GM21381 (cell line): ENCODE measurements at regions not wholly inside any gene's neighbourhood (a gene's known extent, or its start where the extent isn't known, plus 50 kb on each side); places are given as distances from the start of the nearest gene placed in this dataset.

Experiments
- ATAC-seq: cut with Tn5 transposase; IDR thresholded peaks from one replicate; pipeline ENCODE4 v1.9.1; 2021; ENCODE audit warnings: mild to moderate bottlenecking, moderate library complexity; ENCODE audit not compliant: unreplicated experiment

DNA sequence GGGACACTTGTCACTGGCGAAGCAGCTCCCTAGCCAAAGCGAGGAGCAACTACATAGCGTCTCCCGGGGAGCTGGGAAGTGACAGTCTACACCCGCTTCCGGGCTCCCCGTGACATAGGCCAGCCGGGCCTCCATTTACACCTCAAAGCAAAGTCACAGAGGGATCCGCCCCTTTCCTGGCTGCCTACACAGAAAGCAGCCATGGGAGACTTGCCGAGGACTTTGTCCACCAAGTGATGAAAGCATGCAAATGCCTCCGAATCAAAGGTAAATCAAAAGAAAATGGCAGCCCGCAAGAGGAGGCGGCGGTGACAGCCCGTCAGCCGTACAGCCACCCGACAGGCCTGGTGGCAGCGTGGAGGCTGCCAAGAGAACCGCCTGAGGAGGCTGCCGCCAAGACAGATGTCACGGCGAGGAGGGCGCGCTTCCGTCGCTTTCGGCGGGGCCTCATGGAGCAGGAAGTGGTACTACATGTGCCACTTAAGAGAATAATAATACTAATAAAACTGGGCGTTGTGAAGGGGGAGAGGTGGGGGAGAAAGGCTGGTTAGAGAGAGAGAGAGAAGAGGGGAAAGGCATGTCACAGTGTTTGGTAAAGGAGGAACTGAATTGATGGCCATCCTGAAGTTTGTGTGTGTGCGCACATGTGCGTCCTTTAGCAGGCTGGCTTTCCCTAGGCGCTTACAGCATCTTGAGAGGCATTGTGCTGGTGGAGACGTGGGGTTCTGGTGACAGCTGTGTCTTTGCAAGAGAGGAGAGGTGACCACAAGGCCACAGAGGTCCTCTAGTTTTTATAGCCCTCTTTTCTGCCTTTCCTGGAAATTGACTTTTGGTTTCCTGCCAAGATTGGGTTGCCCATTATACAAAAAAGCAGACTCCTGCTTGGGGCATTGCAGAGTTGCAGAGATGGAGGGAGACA, 661.7 kb downstream of the VRK1 start:
- ATAC-seq, result no peak

DNA sequence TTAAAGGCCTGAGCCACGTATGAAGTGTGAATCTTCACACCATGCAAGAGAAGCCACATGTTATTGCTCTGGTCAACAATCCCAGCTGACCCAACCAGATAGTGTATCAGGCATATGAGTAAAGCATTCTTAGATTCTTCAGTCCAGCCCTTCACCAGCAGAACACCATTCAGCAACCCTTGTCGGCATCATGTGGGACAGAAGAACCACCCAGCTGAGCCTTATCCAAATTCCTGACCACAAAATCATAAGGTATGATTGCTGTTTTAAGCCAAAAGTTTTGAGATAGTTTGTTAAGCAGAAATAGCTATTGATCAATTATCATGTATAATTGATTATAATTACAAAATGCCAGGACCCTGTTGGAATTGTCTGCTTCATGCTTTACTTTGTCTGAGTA, 664.9 kb downstream of the VRK1 start:
- ATAC-seq, result no peak

DNA sequence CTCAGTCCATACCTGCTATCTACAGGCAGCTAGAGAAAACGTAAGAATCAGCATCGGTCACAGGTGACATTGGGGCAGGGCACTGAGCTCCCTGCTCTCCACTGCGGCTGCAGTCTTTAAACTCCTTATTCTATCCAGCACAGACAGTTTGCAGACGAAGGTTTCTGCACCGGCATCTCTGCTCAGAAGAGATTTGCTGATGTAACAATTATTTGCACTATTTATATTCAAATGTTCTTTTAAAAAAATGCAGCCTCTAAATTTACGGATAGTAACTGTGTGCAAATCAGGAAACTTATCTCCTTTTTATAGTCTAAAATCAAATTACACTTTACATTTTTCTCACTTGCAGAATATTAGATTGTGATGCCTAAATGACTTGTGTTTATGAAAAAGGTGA, 671.0 kb downstream of the VRK1 start:
- ATAC-seq, result no peak

DNA sequence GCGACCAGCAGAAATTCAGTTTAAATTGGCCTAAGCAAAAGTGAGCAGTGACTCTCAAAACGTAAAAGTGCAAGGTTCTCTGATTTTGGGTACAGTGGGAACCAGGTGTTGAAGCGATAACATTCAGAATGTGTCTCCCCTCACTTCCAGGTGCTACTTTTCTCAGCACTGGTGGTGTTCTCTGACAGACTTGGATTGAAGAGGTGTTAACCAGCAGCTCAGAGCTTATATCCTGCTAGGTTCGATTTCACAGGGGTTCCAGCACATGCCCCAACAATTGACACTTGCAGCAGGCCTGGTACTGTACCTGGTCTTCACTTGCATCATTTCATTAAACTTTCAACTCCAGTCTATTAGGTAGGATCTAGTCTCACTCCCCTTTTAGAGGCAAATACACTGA, 680.2 kb downstream of the VRK1 start:
- no peak for ATAC-seq

DNA sequence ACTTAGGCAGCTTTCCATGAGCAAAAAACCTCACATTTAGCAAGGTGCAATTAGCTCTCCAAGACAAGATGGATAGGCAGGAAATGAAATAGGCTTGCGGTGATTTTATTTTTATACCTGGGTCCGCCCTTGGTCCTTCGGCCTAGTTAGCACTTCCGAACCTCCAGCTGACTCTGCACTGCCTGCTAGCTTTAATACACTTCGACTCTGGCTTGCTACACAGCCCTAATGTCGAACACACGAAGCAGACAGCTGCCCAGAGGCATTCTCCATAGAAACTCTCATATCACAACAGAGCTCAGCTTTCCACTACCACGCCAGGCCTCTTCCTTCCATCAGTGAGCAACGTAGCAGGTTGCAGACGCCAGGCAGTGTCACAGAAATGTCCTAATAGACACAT, 688.0 kb downstream of the VRK1 start:
- ATAC-seq, result no peak

DNA sequence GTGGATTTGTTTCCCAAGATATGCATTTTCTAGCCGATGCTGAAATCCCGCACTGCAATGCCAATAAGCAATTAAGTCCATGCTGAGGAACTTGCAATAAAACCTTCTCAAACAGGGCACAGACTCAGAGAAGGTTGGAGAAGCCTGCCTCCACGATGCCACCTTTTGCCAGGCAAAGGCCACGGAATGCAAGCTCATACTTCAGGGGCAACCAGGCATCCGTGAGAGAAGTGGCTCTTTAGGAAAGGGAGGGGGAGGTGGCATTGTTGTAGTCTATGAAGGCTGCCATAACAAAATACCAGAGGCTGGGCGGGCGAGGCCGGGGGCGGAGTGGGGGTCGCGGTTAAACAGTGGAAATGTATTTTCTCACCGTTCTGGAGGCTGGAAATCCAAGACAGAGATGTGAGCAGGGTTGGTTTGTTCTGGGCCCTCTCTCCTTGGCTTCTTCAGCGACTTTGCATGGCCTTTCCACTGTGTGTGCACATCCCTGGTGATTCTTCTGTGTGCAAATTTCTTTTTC, 689.5 kb downstream of the VRK1 start:
- ATAC-seq, result no peak

DNA sequence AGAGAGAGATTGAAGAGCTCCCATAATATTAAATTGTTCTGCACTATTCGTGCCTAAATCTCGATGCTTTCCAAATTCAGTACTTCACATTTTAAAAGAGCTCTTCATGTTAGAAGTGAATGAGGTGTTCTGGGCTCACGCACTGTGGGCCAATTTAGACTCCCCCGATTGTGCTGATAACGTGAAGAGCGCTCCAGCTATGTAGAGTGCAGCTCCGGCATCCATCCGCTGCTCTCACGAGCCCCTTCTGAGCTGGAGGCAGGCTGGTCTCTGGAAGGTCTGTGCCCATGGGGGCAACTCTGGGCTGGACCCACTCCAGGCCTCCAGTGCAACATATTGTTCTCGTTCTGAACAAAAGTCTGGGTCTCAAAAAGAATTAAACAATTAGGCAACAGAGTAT, 692.6 kb downstream of the VRK1 start:
- no peak for ATAC-seq

DNA sequence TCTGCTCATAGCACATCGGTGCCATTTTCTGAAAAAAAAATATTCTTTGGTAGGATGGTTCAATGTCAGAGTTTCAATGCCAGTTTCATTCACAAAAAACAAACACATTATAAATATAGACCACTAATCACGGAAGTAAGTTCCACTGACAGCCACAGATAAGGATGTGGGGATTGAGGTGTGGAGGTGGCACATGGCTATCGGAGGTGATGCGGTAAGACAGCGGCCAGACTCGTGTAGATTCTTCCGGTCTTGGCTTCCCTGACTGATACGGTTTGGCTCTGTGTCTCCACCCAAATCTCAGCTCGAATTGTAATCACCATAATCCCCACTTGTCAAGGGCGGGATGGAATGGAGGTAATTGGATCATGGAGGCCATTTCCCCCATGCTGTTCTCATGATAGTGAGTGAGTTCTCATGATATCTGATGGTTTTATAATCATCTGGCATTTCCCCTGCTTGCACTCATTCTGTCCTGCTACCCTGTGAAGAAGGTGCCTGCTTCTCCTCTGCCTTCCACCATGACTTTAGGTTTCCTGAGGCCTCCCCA, 693.4 kb downstream of the VRK1 start:
- ATAC-seq, result no peak

DNA sequence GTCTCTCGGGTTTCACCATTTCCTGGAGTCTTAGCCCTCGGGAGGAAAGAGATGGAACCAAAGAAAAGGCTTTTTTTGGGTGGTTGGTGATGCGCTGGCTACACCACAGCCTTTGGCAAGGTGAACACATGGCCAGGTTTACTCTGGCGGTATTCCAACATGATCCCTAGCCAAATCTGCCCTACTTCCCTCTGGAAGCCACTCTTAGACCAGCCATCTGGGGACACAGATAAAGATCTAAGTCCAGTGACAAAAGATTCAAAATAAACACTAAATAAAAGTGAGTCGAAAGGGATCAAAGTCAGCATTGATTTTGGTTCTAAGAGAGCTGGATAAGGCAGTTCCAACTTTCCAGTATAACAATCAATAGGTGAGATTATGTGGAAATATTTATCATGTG, 694.5 kb downstream of the VRK1 start:
- ATAC-seq, result no peak

DNA sequence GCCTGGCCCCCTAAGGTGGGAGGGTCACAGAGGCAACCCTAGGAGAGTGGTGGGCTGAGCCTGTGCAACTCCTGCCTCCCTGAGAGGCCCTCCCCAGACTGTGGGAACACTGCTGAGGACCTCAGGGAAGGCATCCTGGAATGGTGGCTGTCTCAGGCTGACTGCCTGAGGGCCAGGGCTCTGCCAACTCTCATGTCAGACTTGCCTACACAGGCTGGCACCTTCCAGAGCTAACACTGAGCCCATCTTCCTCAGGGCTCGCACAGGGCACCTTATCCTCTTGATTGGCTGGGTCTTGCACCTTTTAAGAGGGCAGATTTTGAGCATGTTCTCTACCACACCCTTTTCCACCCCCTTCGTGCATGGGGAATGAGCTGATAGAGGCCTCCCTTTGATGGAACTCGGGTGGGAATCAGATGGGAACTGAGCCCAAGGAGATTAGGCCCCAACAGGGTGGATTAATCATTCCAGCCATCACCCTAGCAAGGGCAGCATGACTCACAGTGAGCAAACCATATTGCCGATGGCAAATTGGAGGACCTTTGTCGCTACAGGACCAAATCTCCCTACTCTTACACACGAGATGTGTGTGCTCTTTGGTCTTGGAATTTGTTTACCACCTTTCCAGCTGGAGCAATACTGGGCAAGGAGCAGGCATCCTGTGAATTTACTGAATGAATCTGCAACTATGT, 702.8 kb downstream of the VRK1 start:
- no peak for ATAC-seq

DNA sequence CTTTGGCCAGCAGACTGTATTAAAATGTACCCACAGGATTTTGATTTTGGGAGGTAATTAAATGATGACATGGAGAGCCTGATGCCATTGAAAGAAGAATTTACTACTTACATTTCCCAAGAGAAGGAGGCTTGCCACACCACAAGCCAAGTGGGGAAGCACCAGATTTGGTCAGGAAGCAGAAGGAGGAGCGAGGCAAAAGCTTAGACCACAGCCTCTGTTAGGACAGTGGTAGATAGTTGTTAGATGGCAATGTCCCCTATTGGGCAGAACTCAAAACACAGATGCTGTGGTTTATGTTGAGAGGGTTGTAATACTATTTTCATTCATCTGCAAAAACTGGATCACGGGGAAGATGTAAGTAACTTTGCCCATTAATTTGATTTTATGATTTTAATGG, 709.4 kb downstream of the VRK1 start:
- ATAC-seq, result no peak

DNA sequence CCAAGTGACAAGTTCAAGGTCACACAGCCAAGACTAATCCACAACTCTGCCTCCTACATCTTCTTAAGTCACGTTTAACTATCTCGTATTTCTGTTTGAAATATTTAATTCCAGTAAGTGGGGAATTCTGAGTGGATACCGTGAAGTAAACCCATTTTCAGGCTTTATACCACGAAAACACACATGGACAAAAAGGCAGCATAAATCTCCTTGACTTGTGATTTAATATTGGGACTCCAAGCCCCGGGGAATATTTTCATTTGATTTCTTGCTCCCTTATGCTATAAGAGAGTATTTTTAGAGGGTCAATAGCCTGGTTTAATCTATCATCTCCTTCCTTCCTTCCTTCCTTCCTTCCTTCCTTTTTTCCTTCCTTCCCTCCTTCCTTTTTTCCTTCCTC, 716.7 kb downstream of the VRK1 start:
- ATAC-seq, result no peak

DNA sequence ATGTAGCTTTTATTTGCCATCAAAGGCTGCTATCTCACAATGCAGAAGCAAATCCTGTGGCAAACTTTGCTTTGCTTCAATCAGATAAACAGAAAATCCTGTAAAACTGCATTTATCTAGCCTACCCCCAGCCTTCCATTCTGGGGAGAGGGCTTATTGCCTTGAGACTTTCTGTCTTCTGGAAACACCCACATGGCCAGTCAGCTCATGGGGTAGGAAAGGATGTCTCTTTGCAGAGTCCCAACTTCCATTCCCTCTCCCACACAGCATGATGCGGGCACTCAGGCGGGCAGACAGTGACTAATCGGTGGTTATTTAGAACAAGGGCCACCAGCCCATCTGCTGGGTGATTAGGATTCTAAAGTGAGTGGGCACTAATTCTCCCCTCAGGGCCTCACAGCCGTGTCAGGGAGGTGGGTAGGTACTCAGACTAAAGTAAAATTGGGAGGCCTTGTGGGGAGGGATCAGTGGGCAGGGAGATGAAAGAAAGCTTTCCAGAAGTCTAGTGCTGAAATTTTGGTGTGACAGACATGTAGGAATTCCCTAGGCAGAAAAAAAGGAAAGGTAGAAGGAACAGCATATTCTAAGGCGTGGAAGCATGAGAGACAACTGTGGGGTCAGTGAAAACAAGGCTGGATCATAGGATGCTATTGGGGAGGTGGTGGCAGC, 720.5 kb downstream of the VRK1 start:
- no peak for ATAC-seq

DNA sequence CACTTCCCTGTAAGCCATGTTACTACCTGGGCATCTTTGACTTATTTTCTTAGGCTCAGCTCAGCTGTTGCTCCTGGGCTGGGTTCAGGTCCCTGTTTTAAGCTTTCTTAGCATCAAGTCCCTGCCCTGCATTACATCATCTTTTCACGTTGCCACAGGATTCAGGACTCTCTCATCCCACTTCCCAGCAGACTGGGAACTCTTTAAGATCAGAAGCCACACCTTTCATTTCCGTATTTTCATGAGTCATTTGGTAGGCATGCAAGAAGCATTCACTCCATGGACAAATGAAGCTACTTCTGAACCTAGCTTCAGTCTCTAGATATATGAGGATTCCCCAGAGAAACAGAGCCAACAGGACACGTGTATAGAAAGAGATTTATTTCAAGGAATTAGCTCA, 726.8 kb downstream of the VRK1 start:
- no peak for ATAC-seq

DNA sequence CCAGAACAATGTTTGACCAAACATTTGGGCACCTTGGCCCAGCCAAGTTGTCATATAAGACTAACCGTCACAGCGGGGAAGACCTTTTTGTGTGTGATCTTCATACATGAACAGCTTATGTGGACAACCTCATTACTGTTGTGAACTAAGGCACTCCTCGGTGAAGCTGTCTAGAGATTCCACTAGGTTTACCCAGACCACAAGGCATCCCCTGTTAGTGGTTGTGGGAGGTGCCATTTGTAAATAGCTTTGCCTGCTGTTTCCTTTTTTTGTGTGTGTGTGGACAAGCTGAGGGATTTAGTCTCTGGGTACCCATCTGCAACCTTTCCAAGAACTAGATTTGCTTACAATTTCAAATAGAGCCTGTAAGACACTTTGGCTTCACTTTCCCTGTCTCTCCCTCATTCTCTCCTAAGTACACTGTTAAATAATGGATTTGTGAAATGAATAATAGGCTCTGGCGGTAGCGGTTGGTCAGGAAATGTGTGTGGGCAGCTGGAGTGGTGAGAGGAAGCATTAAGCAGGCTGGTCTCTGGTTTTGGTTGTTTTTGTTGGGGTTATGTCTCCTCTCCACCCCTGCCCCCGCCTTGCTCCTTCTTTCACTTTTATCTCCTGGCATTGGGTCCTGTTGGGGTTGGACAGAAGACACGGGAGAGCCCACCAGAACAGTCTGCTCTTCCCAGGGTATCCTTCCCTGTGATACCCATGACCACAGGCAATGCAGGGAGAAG, 727.6 kb downstream of the VRK1 start:
- no peak for ATAC-seq

DNA sequence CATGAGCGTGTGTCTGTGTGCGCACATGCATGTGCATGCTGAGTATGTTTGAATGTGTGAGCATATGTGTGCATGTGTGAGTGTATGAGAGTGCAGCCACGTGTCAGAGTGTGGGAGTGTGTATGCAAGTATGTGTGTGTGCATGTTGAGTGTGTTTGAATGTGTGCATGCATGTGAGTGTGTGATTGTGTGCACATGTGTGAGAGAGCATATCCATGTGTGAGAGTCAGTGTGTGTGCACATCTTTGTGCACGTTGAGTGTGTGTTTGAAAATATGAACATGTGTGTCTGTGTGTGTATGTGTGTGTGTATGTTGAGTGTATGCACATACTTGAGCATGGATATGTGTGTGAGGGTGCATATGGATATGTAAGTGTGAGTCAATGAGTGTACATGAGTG, 730.8 kb downstream of the VRK1 start:
- no peak for ATAC-seq

DNA sequence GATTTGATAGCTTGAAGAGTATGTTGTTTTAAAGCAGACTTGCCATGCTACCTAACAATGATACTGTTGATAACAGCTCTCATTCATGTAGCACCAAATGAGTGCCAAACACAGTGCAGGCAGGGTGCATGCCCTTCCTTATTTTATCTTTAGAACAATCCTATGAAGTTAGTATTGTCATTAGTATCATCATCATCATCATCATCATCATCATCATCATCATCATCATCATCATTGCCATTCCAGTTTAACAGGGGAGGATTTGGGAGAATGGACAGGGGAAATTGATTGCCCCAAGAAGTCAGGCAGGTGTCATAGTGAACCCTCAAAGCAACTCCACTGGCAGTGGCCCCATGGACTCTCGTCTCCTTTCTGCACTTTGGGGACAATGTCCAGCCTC, 734.9 kb downstream of the VRK1 start:
- ATAC-seq, result no peak

DNA sequence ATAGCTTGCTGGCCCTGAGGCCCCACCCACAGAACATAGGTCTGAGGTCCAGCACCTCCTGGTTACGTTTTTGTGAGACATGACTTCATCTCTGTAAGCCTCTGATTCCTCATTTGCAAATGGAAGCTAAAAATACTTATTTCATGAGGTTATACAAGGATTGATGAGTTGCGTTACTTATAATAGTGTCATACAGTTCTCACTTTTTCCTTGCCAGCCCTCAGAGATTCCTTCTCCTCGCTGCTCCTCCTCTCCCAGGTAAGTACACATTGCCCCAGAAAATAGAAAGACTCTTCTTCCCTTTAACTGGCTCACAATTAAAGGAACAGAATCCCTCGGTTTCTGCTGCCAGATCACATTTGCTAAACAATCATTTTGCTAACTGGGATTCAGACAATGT, 739.2 kb downstream of the VRK1 start:
- no peak for ATAC-seq

DNA sequence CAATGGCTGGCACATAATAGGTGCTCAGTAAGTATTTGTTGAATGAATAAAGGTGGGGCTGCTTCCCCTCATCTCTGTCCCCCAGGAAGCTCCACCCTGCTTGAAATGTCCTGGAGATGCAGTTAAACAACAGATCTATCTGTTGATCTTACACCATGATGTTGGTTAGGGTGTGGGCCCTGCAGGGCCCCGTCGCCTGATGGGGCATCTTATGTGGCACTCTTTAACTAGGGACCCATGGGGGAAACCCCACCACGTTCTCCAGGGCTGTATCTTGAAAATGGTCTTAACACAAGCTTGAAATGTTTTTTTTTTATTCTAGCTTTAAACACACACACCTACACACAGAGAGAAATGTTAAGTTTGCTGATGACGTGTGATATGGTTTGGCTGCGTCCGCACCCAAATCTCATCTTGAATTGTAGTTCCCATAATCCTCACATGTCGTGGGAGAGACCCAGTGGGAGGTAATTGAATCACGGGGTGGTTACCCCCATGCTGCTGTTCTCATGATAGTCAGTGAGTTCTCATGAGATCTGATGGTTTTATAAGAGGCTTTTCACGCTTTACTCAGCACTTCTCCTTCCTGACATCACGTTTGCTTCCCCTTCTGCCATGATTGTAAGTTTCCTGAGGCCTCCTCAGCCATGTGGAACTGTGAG, 741.7 kb downstream of the VRK1 start:
- no peak for ATAC-seq

DNA sequence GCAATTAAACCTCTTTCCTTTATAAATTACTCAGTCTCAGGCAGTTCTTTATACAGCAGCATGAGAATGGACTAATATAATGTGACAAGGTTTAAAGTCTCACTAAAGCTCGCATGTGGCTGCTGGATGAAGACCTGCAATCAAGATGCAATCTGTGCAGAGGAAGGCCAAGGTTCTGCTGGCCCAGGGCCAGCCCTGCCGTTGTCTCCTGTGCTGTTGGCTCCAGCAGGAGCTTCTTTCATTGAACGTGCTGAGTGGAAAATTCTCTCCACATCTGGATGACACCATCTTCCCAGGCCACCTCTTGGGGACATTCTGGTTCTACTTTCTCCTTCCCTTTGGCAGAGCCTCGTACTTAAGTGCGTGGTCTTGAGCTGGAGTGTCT, 742.2 kb downstream of the VRK1 start:
- no peak for ATAC-seq
